Stimulated activated CD4-positive, alpha-beta T cell treated with anti-CD3 and anti-CD28 coated beads, Interleukin-2, amount 100 ng/mL, for 24 hours (primary cell): ENCODE measurements at regions not wholly inside any gene's neighbourhood (a gene's known extent, or its start where the extent isn't known, plus 50 kb on each side); places are given as distances from the start of the nearest gene placed in this dataset.
"Not testable (repeated sequence)": the region's sequence is repeated elsewhere in the genome, so short reads cannot be mapped to it uniquely, and the experiment has no call there.

ENCODE experiments used
- DNase-seq, 2 donors: peaks; one replicate each; pipeline ENCODE4 v3.0.0-alpha.2; 2020

DNA sequence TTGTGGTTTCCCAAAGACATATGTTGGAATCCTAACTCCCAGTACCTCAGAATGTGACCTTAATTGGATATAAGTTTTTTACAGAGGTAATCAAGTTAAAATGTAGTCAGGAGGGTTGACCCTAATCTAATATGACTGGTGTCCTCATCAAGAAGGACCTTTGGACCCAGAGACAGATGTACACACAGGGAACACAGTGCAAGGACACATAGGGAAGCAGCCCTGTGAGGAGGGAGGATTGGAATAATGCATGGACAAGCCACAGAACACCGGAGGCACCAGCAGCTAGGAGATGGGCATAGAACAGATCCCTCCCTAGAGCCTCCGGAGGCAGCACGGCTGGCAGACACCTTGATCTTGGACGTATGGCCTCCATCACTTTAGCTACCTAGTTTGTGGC is 119.8 kb upstream of the SPATA31A3 start:
- not testable (repeated sequence) for DNase-seq

DNA sequence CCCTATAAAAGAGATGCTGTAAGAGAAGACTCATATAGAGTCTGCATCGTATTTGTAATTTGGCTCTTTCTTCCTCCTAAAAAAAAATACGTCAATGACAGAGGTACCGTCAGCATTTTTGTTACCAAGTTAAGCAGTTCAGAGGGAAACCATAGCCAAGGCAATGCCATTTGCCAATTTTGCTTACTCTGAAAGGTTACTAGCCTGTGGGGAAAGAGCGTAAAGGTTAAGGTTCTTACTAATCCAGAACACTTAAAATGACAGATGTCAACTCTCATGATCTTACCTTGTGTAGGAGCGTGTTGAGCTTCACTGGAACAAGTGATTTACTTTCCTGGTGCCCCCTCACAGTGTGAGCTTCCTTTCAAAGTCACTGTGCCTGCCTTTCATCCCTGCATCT is 119.4 kb upstream of the SPATA31A3 start:
- DNase-seq, result not testable (repeated sequence)

GRCh38 chr9:67109859-67110258 is 117.5 kb upstream of the SPATA31A3 start:
- DNase-seq, result not testable (repeated sequence)

DNA sequence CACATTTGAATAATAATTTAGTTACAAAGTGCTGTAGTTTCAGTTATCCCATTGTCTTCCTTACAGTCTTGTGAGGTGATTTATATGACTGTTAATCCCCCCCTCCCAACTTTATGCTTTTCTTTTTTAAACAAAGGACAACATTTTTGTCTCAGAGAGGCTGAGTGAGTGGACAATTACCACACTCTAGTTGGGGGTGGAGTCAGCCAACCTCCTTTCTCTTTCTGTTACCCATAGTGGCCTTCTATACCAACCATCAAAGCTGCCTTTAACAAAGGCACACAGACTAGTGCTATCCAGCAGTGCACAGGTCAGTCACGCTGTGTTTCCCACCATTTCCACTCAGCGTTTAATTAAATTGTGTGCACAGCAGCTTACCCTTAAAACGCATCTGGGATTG is 114.3 kb upstream of the SPATA31A3 start:
- not testable (repeated sequence) for DNase-seq

DNA sequence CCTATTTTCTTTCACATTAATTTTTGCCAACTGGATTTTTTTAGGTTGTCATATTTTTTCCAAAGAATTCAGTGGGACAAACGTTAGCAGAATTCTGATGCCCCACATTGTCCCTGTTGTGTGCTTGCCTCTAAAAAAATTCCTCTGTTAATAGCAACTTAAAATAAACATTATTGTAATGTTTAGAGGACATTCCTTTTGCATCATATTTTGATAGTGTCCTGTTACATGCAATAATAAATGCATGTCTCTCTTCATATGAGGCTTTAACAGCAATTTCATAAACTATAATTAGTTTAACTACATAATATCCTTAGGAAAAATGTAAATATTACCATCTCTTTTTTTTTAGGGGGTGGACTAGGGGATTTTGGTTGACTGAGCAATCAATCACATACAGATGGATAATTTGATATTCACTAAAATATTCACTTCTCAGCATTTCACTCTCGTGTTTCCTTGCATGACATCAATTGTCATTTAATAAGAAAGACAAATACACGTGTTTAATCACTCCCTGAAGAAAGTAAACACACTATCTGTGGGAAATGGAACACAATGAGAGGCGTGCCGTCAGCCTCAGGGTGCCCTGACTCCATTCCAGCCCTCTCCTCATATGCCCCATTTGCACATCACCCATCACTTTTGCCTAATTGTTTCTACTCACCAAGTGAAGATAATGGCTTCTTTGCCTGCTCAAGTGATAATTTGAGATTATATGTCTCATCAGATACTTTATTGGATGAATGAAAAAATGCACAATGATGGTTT is 110.3 kb upstream of the SPATA31A3 start:
- not testable (repeated sequence) for DNase-seq

DNA sequence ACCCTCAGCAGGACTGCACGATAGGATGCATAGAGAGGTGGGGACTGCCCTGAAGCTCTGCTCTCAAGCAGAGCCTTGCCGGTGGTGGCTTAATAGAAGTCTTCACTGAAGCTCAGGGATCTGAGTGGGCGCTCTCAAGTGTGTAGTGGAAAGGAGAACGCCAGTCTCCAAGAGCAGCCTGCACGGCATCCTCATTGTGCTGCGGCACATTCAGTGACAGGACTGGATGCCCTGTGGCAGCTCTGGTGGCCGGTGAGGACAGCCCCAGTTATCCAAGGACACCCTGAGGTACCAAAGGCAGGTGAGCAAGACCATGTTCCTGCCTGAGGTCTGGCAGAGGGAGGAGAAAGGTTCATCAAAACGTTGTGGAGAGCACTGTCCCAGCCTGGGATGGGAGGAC is 98.8 kb upstream of the SPATA31A3 start:
- DNase-seq, result not testable (repeated sequence)

GRCh38 chr9:67086862-67087261 is 94.5 kb upstream of the SPATA31A3 start:
- DNase-seq, result not testable (repeated sequence)

GRCh38 chr9:67066140-67066539 is 73.8 kb upstream of the SPATA31A3 start:
- not testable (repeated sequence) for DNase-seq

DNA sequence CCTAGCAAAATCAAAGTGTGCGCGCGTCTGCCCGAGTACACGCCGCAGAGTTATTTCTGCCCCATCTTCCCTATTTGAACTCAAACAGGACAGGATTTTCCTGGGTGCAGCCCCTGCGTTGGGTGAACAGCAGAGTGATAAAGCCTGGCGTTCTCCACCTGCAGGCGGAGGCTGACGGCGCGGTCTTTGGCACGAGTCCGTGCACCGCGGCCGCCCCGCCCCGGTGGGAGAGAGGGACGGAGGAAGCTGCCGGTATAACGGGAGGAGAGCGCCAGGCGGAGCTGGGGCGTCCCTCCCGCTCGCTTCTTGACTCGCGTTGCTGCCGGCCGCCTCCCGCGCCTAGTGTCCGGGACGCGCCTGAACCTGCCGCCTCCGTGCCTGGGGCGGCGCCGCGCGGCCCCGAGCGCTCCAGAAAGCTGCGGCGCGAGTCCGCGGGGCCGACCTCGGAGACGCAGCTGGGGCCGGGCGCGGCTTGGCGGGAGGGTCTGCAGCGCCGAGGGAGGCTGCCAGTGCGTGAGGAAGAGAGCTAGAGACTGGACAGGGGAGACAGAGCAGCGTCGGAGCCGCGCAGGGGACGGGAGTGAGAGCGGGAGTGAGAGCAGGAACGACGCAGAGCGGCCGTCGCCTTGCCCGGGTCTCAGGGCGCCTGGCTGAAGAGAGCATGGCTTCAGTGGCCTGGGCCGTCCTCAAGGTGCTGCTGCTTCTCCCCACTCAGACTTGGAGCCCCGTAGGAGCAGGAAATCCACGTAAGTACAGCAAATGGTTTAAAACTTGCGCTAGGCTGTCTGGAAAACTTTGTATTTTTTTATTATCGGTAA is 66.8 kb upstream of the SPATA31A3 start:
- DNase-seq, result peak in 1 of 2 donors; percentile 21
